ENCODE measurements at regions not wholly inside any gene's neighbourhood (a gene's known extent, or its start where the extent isn't known, plus 50 kb on each side); places are given as distances from the start of the nearest gene placed in this dataset.

- Mint-ChIP-seq H3K4me1 (peaks cover 32 to 36% of the 10 kb centered on the region in 2 experiments), H3K27me3 (ENCODE audit: low read depth) (peaks cover 2% of the 10 kb centered on the region; the same call in 1 of the 2 replicates), H3K9me3 (peaks cover 2 to 5% of the 10 kb centered on the region in 2 experiments; a peak in 2 of 5 replicates), H3K36me3 (ENCODE audit: insufficient read depth in 1 of 3, low read depth in 3 of 3) (peaks cover 0 to 2% (median 0%) of the 10 kb centered on the region in 3 experiments; a peak in 2 of 7 replicates), H3K4me3 (no peak overlapping the region), H3K27ac (peak overlapping the region in 1 of 3 experiments; percentile 10; a peak in 1 of 7 replicates)
- Histone ChIP-seq H4K91ac (ENCODE audit: insufficient read length, low read depth, low read length) (no peak overlapping the region), H3K4me2 (ENCODE audit: insufficient read depth, insufficient read length, low read length) (no peak overlapping the region), H2BK120ac (ENCODE audit: low read depth, low read length, poor library complexity, severe bottlenecking) (no peak overlapping the region), H4K5ac (ENCODE audit: insufficient read length, low read depth, low read length) (no peak overlapping the region), H2AK5ac (ENCODE audit: insufficient read length, low read length) (no peak overlapping the region), H2BK12ac (ENCODE audit: insufficient read length, low read depth, low read length) (no peak overlapping the region), H3K27me3 (ENCODE audit: insufficient read depth, low read length) (no peaks in the 10 kb centered on the region), H3K79me1 (ENCODE audit: insufficient read depth, low read depth, low read length, poor library complexity, severe bottlenecking) (no peaks in the 10 kb centered on the region), H3T11ph (ENCODE audit: low read length) (no peak overlapping the region), H3K79me2 (ENCODE audit: insufficient read depth, low read length) (no peaks in the 10 kb centered on the region), H3K23me2 (ENCODE audit: insufficient read length, low read depth, low read length, poor library complexity, severe bottlenecking) (no peaks in the 10 kb centered on the region), H3K4ac (ENCODE audit: low read depth, low read length) (no peak overlapping the region), H2BK20ac (ENCODE audit: low read depth, low read length, poor library complexity, severe bottlenecking) (no peak overlapping the region), H4K8ac (replicated peaks; ENCODE audit: insufficient read length, low read depth, low read length) (no peak overlapping the region), H3K9me3 (ENCODE audit: control insufficient read depth, low read depth, low read length) (no peaks in the 10 kb centered on the region), H2BK15ac (ENCODE audit: low read depth, low read length) (no peak overlapping the region), H3K4me1 (ENCODE audit: insufficient read depth, low read length) (no peaks in the 10 kb centered on the region), H3K14ac (ENCODE audit: insufficient read depth, low read length) (no peak overlapping the region), H3K23ac (ENCODE audit: insufficient read length, low read depth, low read length) (no peak overlapping the region), H3K18ac (ENCODE audit: insufficient read length, low read depth, low read length) (no peak overlapping the region), H2BK5ac (ENCODE audit: insufficient read length, low read length) (no peak overlapping the region), H3K27ac (ENCODE audit: insufficient read length, low read depth, low read length) (no peak overlapping the region), H3K56ac (ENCODE audit: insufficient read length, low read depth, low read length) (no peak overlapping the region), H4K20me1 (ENCODE audit: control insufficient read depth, insufficient read depth, insufficient read length) (no peaks in the 10 kb centered on the region), H2AFZ (ENCODE audit: low read length) (no peak overlapping the region), H3K9ac (ENCODE audit: extremely low read depth, insufficient read length, low read length) (no peak overlapping the region)
- no CpG with 5 or more reads among the region's 2 CpGs for WGBS (ENCODE audit: extremely low coverage, insufficient read length, low lambda C conversion rate)
- no peak for TF ChIP-seq CTCF (conservative IDR thresholded peaks at IDR 0.05)
- no peak for DNase-seq
These were observed 137.5 kb upstream of the WDR11 start for GRCh38 chr10:120713573-120714205.

Data from H9 (cell line).